Stimulated activated CD4-positive, alpha-beta T cell treated with anti-CD3 and anti-CD28 coated beads, Interleukin-2, amount 100 ng/mL, for 48 hours (primary cell): ENCODE measurements at regions not wholly inside any gene's neighbourhood (a gene's known extent, or its start where the extent isn't known, plus 50 kb on each side); places are given as distances from the start of the nearest gene placed in this dataset.
"Not testable (repeated sequence)": the region's sequence is repeated elsewhere in the genome, so short reads cannot be mapped to it uniquely, and the experiment has no call there.

Experiments
- DNase-seq, 2 donors: peaks; one replicate each; pipeline ENCODE4 v3.0.0-alpha.2; 2020

- DNase-seq = no peak
These were observed 216.1 kb upstream of the THUMPD2 start for GRCh38 chr2:39995005-39995737.

- no peak for DNase-seq
These were observed 215.1 kb upstream of the THUMPD2 start for GRCh38 chr2:39994151-39994550.

- DNase-seq = no peak
These were observed 212.2 kb upstream of the THUMPD2 start for GRCh38 chr2:39991298-39991697.

GRCh38 chr2:39990335-39990900 is 211.4 kb upstream of the THUMPD2 start:
- no peak for DNase-seq

- no peak for DNase-seq
These were observed 210.8 kb upstream of the THUMPD2 start for GRCh38 chr2:39989888-39990287.

GRCh38 chr2:39981883-39982311 is 202.8 kb upstream of the THUMPD2 start:
- DNase-seq = no peak

- DNase-seq = no peak
These were observed 196.5 kb upstream of the THUMPD2 start for GRCh38 chr2:39975476-39976020.

- no peak for DNase-seq
These were observed 189.0 kb upstream of the THUMPD2 start for GRCh38 chr2:39968037-39968436.

- DNase-seq = not testable (repeated sequence)
These were observed 181.6 kb upstream of the THUMPD2 start for GRCh38 chr2:39960681-39961080.

- no peak for DNase-seq
These were observed 175.3 kb upstream of the THUMPD2 start for GRCh38 chr2:39954346-39954745.

- no peak for DNase-seq
These were observed 170.1 kb upstream of the THUMPD2 start for GRCh38 chr2:39949131-39949530.

- DNase-seq = no peak
These were observed 169.1 kb upstream of the THUMPD2 start for GRCh38 chr2:39948016-39948719.

- peak in 1 of 2 donors; percentile 9 for DNase-seq
These were observed 168.4 kb upstream of the THUMPD2 start for GRCh38 chr2:39947294-39948015.

- DNase-seq = no peak
These were observed 163.9 kb upstream of the THUMPD2 start for GRCh38 chr2:39942950-39943349.

GRCh38 chr2:39938035-39938835 is 159.2 kb upstream of the THUMPD2 start:
- no peak for DNase-seq

GRCh38 chr2:39937621-39938020 is 158.6 kb upstream of the THUMPD2 start:
- DNase-seq = no peak

- DNase-seq = no peak
These were observed 155.8 kb upstream of the THUMPD2 start for GRCh38 chr2:39934851-39935250.

GRCh38 chr2:39933196-39933595 is 154.1 kb upstream of the THUMPD2 start:
- no peak for DNase-seq

GRCh38 chr2:39932198-39932597 is 153.1 kb upstream of the THUMPD2 start:
- DNase-seq = no peak

- no peak for DNase-seq
These were observed 151.3 kb upstream of the THUMPD2 start for GRCh38 chr2:39930175-39930917.

- DNase-seq = no peak
These were observed 150.5 kb upstream of the THUMPD2 start for GRCh38 chr2:39929531-39929930.
